Esophagus squamous epithelium (tissue), 5 donors: ENCODE measurements at regions not wholly inside any gene's neighbourhood (a gene's known extent, or its start where the extent isn't known, plus 50 kb on each side); places are given as distances from the start of the nearest gene placed in this dataset.

Experiments
- DNase-seq: peaks from one replicate; lab custom pipeline; 2025; lab: John Stamatoyannopoulos, UW
- H3K27ac ChIP-seq, 4 donors: fragments of 200-600 bp; sonication (generic); one replicate each; pipeline ENCODE4 v1.5.1; 2016 to 2019; ENCODE audit warnings: mild to moderate bottlenecking in 1 of 4
- H3K27me3 ChIP-seq, 4 donors: fragments of 200-600 bp; sonication (generic); 1 replicate in 3 of 4; 2 replicates in 1 of 4; pipeline versions ENCODE4 v1.5.1 to v1.6.0; 2017 to 2021; ENCODE audit warnings: antibody characterized with exemption in 1 of 4
- H3K36me3 ChIP-seq, 3 donors: fragments of 200-600 bp; sonication (generic); one replicate each; pipeline ENCODE4 v1.5.1; 2016 to 2019
- H3K4me1 ChIP-seq, 3 donors: fragments of 200-600 bp; sonication (generic); one replicate each; pipeline ENCODE4 v1.5.1; 2017 to 2019
- H3K4me3 ChIP-seq, 4 donors: fragments of 200-600 bp; sonication (generic); 1 replicate in 3 of 4; 2 replicates in 1 of 4; pipeline ENCODE4 v1.5.1; 2016 to 2019; ENCODE audit warnings: mild to moderate bottlenecking in 2 of 4, moderate library complexity in 1 of 4
- H3K9me3 ChIP-seq, 3 donors: fragments of 200-600 bp; sonication (generic); one replicate each; pipeline ENCODE4 v1.5.1; 2016 to 2019
- POLR2A ChIP-seq, 4 donors: fragments of 450-650 bp; IDR thresholded peaks; one replicate each; pipeline ENCODE4 v1.6.1; 2017; ENCODE audit warnings: antibody characterized with exemption in 4 of 4, mild to moderate bottlenecking in 4 of 4, moderate library complexity in 3 of 4
- WGBS, 2 donors: methylation state at CpG; one replicate each; pipeline ENCODE4 v1.1.5; 2018; 5-methylcytosine and 5-hydroxymethylcytosine counted together
- intact Hi-C: fragments of 100-400 bp; cut with DNase I; formaldehyde crosslinking; loops from one replicate; pipeline ENCODE4 v1.15.0; 2022
- TF ChIP-seq, protein P1 (sequence below), 6 experiments: fragments of 450-650 bp in 4 of 6; fragments of 200-600 bp in 2 of 6; sonication (generic) in 2 of 6; IDR thresholded peaks; one replicate each; pipeline ENCODE4 v1.5.1; 2016 to 2019; ENCODE audit warnings: antibody characterized with exemption in 6 of 6, mild to moderate bottlenecking in 4 of 6, moderate library complexity in 4 of 6
- donor health status: DM: yes; HTN: yes; CAD: no.

DNA sequence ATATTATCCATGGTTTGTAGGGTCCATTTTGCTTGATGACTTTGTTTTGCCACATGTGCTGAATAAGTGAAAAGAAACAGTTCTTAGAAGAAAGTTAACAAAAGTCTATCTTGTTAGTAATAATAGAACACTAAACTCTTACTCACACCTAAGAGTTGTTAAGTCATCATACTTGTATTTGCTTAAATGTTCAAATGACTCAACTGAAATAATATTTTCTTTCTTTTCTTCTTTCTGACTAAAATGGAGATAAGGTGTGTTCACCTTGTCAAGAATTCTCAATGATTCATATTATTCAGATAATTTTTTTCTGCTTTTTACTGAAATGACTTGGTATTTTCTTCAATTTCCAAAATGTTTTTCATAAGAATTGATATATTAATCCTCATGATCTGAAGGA is 327.2 kb downstream of the HTR1B start:
- intact Hi-C loops, result no loop called here
- Histone ChIP-seq H3K4me3 (no peak overlapping the region), H3K36me3 (no peaks in the 10 kb centered on the region), H3K4me1 (no peaks in the 10 kb centered on the region), H3K9me3 (no peaks in the 10 kb centered on the region), H3K27me3 (no peaks in the 10 kb centered on the region), H3K27ac (no peak overlapping the region)
- TF ChIP-seq, protein P1, sequence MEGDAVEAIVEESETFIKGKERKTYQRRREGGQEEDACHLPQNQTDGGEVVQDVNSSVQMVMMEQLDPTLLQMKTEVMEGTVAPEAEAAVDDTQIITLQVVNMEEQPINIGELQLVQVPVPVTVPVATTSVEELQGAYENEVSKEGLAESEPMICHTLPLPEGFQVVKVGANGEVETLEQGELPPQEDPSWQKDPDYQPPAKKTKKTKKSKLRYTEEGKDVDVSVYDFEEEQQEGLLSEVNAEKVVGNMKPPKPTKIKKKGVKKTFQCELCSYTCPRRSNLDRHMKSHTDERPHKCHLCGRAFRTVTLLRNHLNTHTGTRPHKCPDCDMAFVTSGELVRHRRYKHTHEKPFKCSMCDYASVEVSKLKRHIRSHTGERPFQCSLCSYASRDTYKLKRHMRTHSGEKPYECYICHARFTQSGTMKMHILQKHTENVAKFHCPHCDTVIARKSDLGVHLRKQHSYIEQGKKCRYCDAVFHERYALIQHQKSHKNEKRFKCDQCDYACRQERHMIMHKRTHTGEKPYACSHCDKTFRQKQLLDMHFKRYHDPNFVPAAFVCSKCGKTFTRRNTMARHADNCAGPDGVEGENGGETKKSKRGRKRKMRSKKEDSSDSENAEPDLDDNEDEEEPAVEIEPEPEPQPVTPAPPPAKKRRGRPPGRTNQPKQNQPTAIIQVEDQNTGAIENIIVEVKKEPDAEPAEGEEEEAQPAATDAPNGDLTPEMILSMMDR (IDR thresholded peaks at IDR 0.05), result no peak
- no peak for TF ChIP-seq POLR2A (IDR thresholded peaks at IDR 0.05)
- no peak for DNase-seq

DNA sequence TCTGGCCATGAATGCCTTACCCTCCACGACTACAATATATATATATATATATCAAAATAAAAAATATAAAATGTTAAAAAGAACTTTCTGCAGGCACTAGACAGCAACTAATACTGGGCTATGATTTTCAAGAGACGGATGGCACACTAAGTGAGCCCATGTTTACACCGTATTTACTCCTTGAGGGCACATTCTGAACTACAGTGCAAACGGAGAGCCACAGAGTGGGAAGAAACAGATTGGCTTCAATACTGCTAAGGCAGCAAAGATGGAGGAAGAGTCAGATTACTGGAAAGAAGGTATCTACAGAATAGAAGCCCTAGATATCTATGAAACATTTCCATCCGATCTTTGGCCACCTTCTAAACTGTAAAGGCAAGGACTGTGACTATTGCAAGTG is 330.3 kb downstream of the HTR1B start:
- WGBS, 2 donors, result 73 to 83% methylated on average over 5 of the region's 5 CpGs
- intact Hi-C loops, result no loop called here
- DNase-seq, result no peak
- H3K4me3 ChIP-seq, result no peak overlapping the region
- no peak for TF ChIP-seq POLR2A (IDR thresholded peaks at IDR 0.05)
- TF ChIP-seq, protein P1 (IDR thresholded peaks at IDR 0.05), result no peak
- H3K27me3 ChIP-seq, result no peaks in the 10 kb centered on the region
- H3K27ac ChIP-seq, result no peak overlapping the region
- H3K36me3 ChIP-seq, result no peaks in the 10 kb centered on the region
- no peaks in the 10 kb centered on the region for H3K4me1 ChIP-seq
- H3K9me3 ChIP-seq, result no peaks in the 10 kb centered on the region

DNA sequence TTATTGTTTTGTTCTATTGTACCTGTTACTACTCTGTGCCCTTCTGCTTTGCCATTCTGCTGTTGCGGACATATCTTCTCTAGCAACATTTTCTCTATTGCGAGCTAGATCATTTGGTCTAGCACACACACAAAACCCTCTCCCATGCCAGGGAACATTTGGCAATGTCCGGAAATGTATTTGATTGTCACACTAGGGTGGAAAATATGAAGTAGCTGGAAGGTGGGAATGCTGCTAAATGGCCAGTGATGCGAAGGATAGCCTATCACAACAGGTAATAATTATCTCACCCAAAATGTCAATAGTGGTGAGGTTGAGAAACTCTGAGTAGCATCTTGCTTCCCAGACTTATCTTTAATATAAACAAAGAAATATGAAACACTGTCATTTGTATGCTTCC is 331.9 kb downstream of the HTR1B start:
- TF ChIP-seq, protein P1 (IDR thresholded peaks at IDR 0.05), result no peak
- TF ChIP-seq POLR2A (IDR thresholded peaks at IDR 0.05), result no peak
- intact Hi-C loops, result no loop called here
- WGBS, 2 donors, result 95 to 96% methylated on average over 4 of the region's 4 CpGs
- H3K27ac ChIP-seq, result no peak overlapping the region
- H3K36me3 ChIP-seq, result no peaks in the 10 kb centered on the region
- H3K9me3 ChIP-seq, result no peaks in the 10 kb centered on the region
- no peaks in the 10 kb centered on the region for H3K4me1 ChIP-seq
- no peak overlapping the region for H3K4me3 ChIP-seq
- H3K27me3 ChIP-seq, result no peaks in the 10 kb centered on the region
- DNase-seq, result no peak

DNA sequence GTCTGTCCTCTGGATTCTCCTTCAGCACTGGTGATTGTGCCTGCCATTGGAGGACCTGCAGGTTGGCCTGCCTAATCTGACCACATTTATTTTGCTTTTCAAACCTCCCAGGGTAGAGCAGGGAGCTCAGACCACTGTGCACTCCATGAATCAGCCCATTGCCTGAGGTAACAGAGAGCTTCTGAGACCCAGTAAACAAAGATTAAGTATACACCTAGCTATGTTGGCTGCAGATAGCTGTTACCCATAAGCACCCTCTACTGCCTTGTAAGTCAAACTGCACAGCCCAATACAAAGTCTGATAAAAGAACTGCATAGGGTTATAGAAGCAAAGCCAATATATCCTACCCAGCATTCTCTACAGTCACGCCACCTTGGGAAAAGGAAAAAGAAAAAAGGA is 338.7 kb downstream of the HTR1B start:
- Histone ChIP-seq H3K27ac (no peak overlapping the region), H3K4me1 (no peaks in the 10 kb centered on the region), H3K4me3 (no peak overlapping the region), H3K36me3 (no peaks in the 10 kb centered on the region), H3K27me3 (no peaks in the 10 kb centered on the region), H3K9me3 (no peaks in the 10 kb centered on the region)
- WGBS, 2 donors, result 78 to 89% methylated on average over 1 of the region's 1 CpG
- TF ChIP-seq POLR2A (IDR thresholded peaks at IDR 0.05), result no peak
- TF ChIP-seq, protein P1 (IDR thresholded peaks at IDR 0.05), result no peak
- DNase-seq, result no peak
- intact Hi-C loops, result no loop called here

DNA sequence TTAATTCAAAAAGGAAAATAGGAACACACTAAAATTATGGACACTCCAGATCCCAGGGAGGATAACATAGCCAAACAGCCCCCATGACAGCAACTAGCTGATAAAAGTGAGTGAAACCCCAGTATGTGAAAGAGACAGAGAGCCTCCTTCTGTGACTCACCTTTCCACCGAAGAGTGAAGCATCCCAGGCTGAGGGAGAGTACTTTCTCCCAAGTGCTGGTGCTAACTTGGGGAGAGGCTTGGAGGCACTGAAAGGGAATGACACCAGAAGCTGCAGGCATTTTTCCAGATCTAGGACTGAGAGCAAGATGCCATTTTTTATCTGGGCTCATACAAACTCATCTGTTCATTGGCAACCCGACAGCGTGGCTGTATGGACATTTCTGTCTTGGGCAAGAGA is 339.8 kb downstream of the HTR1B start:
- Histone ChIP-seq H3K27ac (no peak overlapping the region), H3K27me3 (no peaks in the 10 kb centered on the region), H3K9me3 (no peaks in the 10 kb centered on the region), H3K4me3 (no peak overlapping the region), H3K4me1 (no peaks in the 10 kb centered on the region), H3K36me3 (no peaks in the 10 kb centered on the region)
- intact Hi-C loops, result no loop called here
- TF ChIP-seq, protein P1 (IDR thresholded peaks at IDR 0.05), result no peak
- TF ChIP-seq POLR2A (IDR thresholded peaks at IDR 0.05), result no peak
- no peak for DNase-seq
- 78 to 84% methylated on average over 3 of the region's 3 CpGs for WGBS, 2 donors
